ENCODE measurements at regions not wholly inside any gene's neighbourhood (a gene's known extent, or its start where the extent isn't known, plus 50 kb on each side); places are given as distances from the start of the nearest gene placed in this dataset.

GRCh38 chr2:222146488-222146887 is 152.3 kb downstream of the PAX3 start:
- ATAC-seq (no peak), DNase-seq (no peak)

- no peak for ATAC-seq
Observed at GRCh38 chr2:222142027-222142426, 156.8 kb downstream of the PAX3 start.

GRCh38 chr2:222136106-222136630 is 162.6 kb downstream of the PAX3 start:
- DNase-seq (no peak), ATAC-seq (no peak)

More at GRCh38 chr2:222142027-222142426, 156.8 kb downstream of the PAX3 start:
- no peak for DNase-seq

GRCh38 chr2:222134654-222135053 is 164.1 kb downstream of the PAX3 start:
- no peak for DNase-seq
- ATAC-seq: no peak

- ATAC-seq (no peak), DNase-seq (no peak)
Observed at GRCh38 chr2:222133897-222134296, 164.9 kb downstream of the PAX3 start.

GRCh38 chr2:222130855-222131254 is 167.9 kb downstream of the PAX3 start:
- no peak for ATAC-seq
- no peak for DNase-seq

- ATAC-seq (no peak), DNase-seq (no peak)
Observed at GRCh38 chr2:222127660-222128059, 171.1 kb downstream of the PAX3 start.

GRCh38 chr2:222120933-222121332 is 177.9 kb downstream of the PAX3 start:
- ATAC-seq (no peak), DNase-seq (no peak)

- DNase-seq (no peak), ATAC-seq (no peak)
Observed at GRCh38 chr2:222115296-222115695, 183.5 kb downstream of the PAX3 start.

- no peak for DNase-seq
- no peak for ATAC-seq
Observed at GRCh38 chr2:222108957-222109585, 189.7 kb downstream of the PAX3 start.

- DNase-seq (no peak), ATAC-seq (no peak)
Observed at GRCh38 chr2:222108497-222108896, 190.3 kb downstream of the PAX3 start.

GRCh38 chr2:222105046-222105445 is 193.8 kb downstream of the PAX3 start:
- DNase-seq (no peak), ATAC-seq (no peak)

- DNase-seq: no peak
Observed at GRCh38 chr2:222102575-222103349, 196.0 kb downstream of the PAX3 start.

GRCh38 chr2:222100704-222101699 is 197.8 kb downstream of the PAX3 start:
- DNase-seq (no peak), ATAC-seq (no peak)

More at GRCh38 chr2:222102575-222103349, 196.0 kb downstream of the PAX3 start:
- ATAC-seq: no peak

GRCh38 chr2:222088561-222088960 is 210.2 kb downstream of the PAX3 start:
- no peak for ATAC-seq
- no peak for DNase-seq

- no peak for DNase-seq
- ATAC-seq: no peak
Observed at GRCh38 chr2:222087998-222088397, 210.8 kb downstream of the PAX3 start.

GRCh38 chr2:222082201-222082600 is 216.6 kb downstream of the PAX3 start:
- no peak for ATAC-seq
- no peak for DNase-seq

- no peak for ATAC-seq
Observed at GRCh38 chr2:222080141-222080540, 218.7 kb downstream of the PAX3 start.

GRCh38 chr2:222076973-222077690 is 221.7 kb downstream of the PAX3 start:
- DNase-seq (no peak), ATAC-seq (no peak)

More at GRCh38 chr2:222080141-222080540, 218.7 kb downstream of the PAX3 start:
- no peak for DNase-seq

- no peak for ATAC-seq
Observed at GRCh38 chr2:222074674-222075073, 224.1 kb downstream of the PAX3 start.

GRCh38 chr2:222071911-222072310 is 226.9 kb downstream of the PAX3 start:
- DNase-seq (no peak), ATAC-seq (no peak)

More at GRCh38 chr2:222074674-222075073, 224.1 kb downstream of the PAX3 start:
- DNase-seq: no peak

All from stimulated activated naive CD8-positive, alpha-beta T cell treated with anti-CD3 and anti-CD28 coated beads, Interleukin-15, Interleukin-2, amounts not matched to agents 100 U/mL and 50 U/mL, for 24 hours (primary cell).